K562 (cell line): ENCODE measurements at regions not wholly inside any gene's neighbourhood (a gene's known extent, or its start where the extent isn't known, plus 50 kb on each side); places are given as distances from the start of the nearest gene placed in this dataset.
"Not testable (repeated sequence)": the region's sequence is repeated elsewhere in the genome, so short reads cannot be mapped to it uniquely, and the experiment has no call there.

Experiments used
- ATAC-seq: fragments of 200-7000 bp; cut with Tn5 transposase; 3 replicates; pipeline ENCODE4 v1.9.1; 2020; ENCODE audit warnings: moderate library complexity
- BruUV-seq: library from RNA; stranded (reverse); fragments of 400-500 nt; replicated peaks from 2 replicates; lab custom pipeline; 2021; lab: Mats Ljungman, UMichigan
- CTCF ChIA-PET: fragments of 300-600 bp; formaldehyde crosslinking; extraction: SDS; loops from one replicate; lab custom pipeline; 2021; ENCODE audit warnings: low intra/inter-chr PET ratio; lab: Yijun Ruan, JAX
- POLR2A ChIA-PET: fragments of 300-600, 350-650 bp; sonication (Branson Sonifier 250); formaldehyde crosslinking; extraction: SDS; loops from one replicate; lab custom pipeline; 2021; ENCODE audit warnings: antibody characterized with exemption, inconsistent platforms; lab: Yijun Ruan, JAX
- DNase-seq, 4 experiments: peaks; one replicate each; pipeline versions ENCODE4 v3.0.0 to v3.0.0-alpha.2; 2011 to 2018; ENCODE audit warnings: low spot score in 3 of 4, mixed read lengths in 3 of 4; ENCODE audit errors: extremely low read depth in 1 of 4
- FAIRE-seq: peaks from 2 replicates; lab custom pipeline; 2011; peaks lifted over from hg19 to GRCh38; lab: Jason Lieb, UNC
- H2AFZ ChIP-seq: 2 replicates; pipeline ENCODE4 v1.6.0; 2011; ENCODE audit warnings: low read depth, low read length, control low read depth, inconsistent platforms
- H3K27ac ChIP-seq: fragments of 200-600 bp; 3 replicates; pipeline ENCODE4 v1.8.0; 2011; ENCODE audit warnings: low read depth, mild to moderate bottlenecking, control low read depth, inconsistent platforms, low read length, moderate library complexity, mixed read lengths; ENCODE audit errors: extremely low read depth
- H3K27me3 ChIP-seq, 2 experiments: fragments of 300-600 bp in 1 of 2; 2 replicates in 1 of 2; 3 replicates in 1 of 2; pipeline versions ENCODE4 v1.6.0 to v1.8.0; 2011; ENCODE audit warnings: inconsistent platforms in 2 of 2, low read length in 2 of 2, mild to moderate bottlenecking in 1 of 2, mixed read lengths in 1 of 2, moderate library complexity in 1 of 2; ENCODE audit not compliant: control insufficient read depth in 2 of 2, insufficient read depth in 2 of 2
- H3K36me3 ChIP-seq: fragments of 300-600 bp; 3 replicates; pipeline ENCODE4 v1.8.0; 2011; ENCODE audit warnings: mild to moderate bottlenecking, low read length, inconsistent platforms; ENCODE audit not compliant: control insufficient read depth, insufficient read depth
- H3K4me1 ChIP-seq, 2 experiments: fragments of 200-600 bp in 1 of 2; replicated peaks in 1 of 2; 2 replicates in 1 of 2; 3 replicates in 1 of 2; pipeline versions ENCODE4 v1.5.1 to v1.8.0; 2011; ENCODE audit warnings: inconsistent platforms in 2 of 2, low read length in 2 of 2, mild to moderate bottlenecking in 1 of 2, mixed read lengths in 1 of 2, moderate library complexity in 1 of 2; ENCODE audit not compliant: control insufficient read depth in 2 of 2, insufficient read depth in 2 of 2
- H3K4me2 ChIP-seq: 2 replicates; pipeline ENCODE4 v1.6.1; 2011; ENCODE audit warnings: low read length, control low read depth, inconsistent platforms, mixed read lengths; ENCODE audit not compliant: insufficient read depth
- H3K4me3 ChIP-seq: fragments of 200-600 bp; sonication (generic), shearing (Covaris generic); 2 replicates; pipeline ENCODE4 v1.5.1; 2016; ENCODE audit warnings: control low read depth, inconsistent platforms
- H3K79me2 ChIP-seq: fragments of 200-600 bp; 3 replicates; pipeline ENCODE4 v1.8.0; 2011; ENCODE audit warnings: low read length, inconsistent platforms; ENCODE audit not compliant: control insufficient read depth, insufficient read depth
- H3K9ac ChIP-seq, 2 experiments: 2 replicates each; pipeline versions ENCODE4 v1.6.0 to v1.6.1; 2011; ENCODE audit warnings: low read depth in 2 of 2, low read length in 2 of 2, control low read depth in 1 of 2, inconsistent platforms in 1 of 2, mild to moderate bottlenecking in 1 of 2, mixed read lengths in 1 of 2; ENCODE audit not compliant: insufficient read depth in 1 of 2
- H3K9me1 ChIP-seq: one replicate; pipeline ENCODE4 v1.6.0; 2011; ENCODE audit warnings: inconsistent platforms, mild to moderate bottlenecking, low read length, moderate library complexity; ENCODE audit not compliant: control insufficient read depth, insufficient read depth
- H3K9me3 ChIP-seq: replicated peaks from 2 replicates; pipeline ENCODE4 v1.5.1; 2011; ENCODE audit warnings: low read depth, low read length, inconsistent platforms; ENCODE audit not compliant: control insufficient read depth, insufficient read depth
- H4K20me1 ChIP-seq: replicated peaks from 2 replicates; pipeline ENCODE4 v1.6.1; 2011; ENCODE audit warnings: low read length, inconsistent platforms, mixed read lengths; ENCODE audit not compliant: control insufficient read depth, insufficient read depth
- ATF7 ChIP-seq: fragments of 450-650 bp; IDR thresholded peaks from 2 replicates; pipeline ENCODE4 v1.7.1; 2014; ENCODE audit warnings: mild to moderate bottlenecking, moderate library complexity
- CC2D1A ChIP-seq: fragments of 450-650 bp; IDR thresholded peaks from 2 replicates; pipeline ENCODE4 v1.6.1; 2017; ENCODE audit warnings: mild to moderate bottlenecking
- CSDE1 ChIP-seq, 2 experiments: fragments of 450-650 bp; IDR thresholded peaks; 2 replicates each; pipeline ENCODE4 v1.6.1; 2016; ENCODE audit warnings: mild to moderate bottlenecking in 1 of 2
- HDAC1 ChIP-seq, 2 experiments: fragments of 450-650 bp; IDR thresholded peaks; 2 replicates each; pipeline ENCODE4 v1.6.1; 2016 to 2017; ENCODE audit warnings: inconsistent platforms in 1 of 2, mild to moderate bottlenecking in 1 of 2, moderate library complexity in 1 of 2
- KDM5B ChIP-seq: fragments of 200-600 bp; sonication (generic); IDR thresholded peaks from 2 replicates; pipeline ENCODE4 v1.6.1; 2012; ENCODE audit warnings: low read depth, mild to moderate bottlenecking, moderate library complexity, low read length, control low read depth, inconsistent platforms; ENCODE audit not compliant: insufficient replicate concordance
- MAFG ChIP-seq: fragments of 450-650 bp; conservative IDR thresholded peaks from 2 replicates; pipeline ENCODE4 v1.6.1; 2016; ENCODE audit warnings: missing genetic modification characterization, missing compliant biosample characterization
- MEIS2 ChIP-seq: fragments of 450-650 bp; IDR thresholded peaks from 2 replicates; pipeline ENCODE4 v1.6.1; 2014; ENCODE audit warnings: mild to moderate bottlenecking; ENCODE audit not compliant: partially characterized antibody
- NFYB ChIP-seq: IDR thresholded peaks from 2 replicates; pipeline ENCODE4 v1.6.1; 2011; ENCODE audit warnings: mild to moderate bottlenecking, moderate library complexity; ENCODE audit not compliant: insufficient read length; ENCODE audit errors: extremely low read depth
- NONO ChIP-seq, 2 experiments: fragments of 200-400 bp in 1 of 2; fragments of 450-650 bp in 1 of 2; formaldehyde crosslinking in 1 of 2; IDR thresholded peaks; 2 replicates each; pipeline ENCODE4 v1.6.1; 2017; ENCODE audit warnings: low read depth in 2 of 2, mild to moderate bottlenecking in 2 of 2, moderate library complexity in 2 of 2, low read length in 1 of 2
- PHF8 ChIP-seq: fragments of 200-600 bp; sonication (generic); IDR thresholded peaks from 2 replicates; pipeline ENCODE4 v1.6.1; 2012; ENCODE audit warnings: mixed run types, mild to moderate bottlenecking, inconsistent platforms, low read length, moderate library complexity, borderline replicate concordance
- PML ChIP-seq: IDR thresholded peaks from 2 replicates; pipeline ENCODE4 v1.6.1; 2012; ENCODE audit warnings: low read length, inconsistent platforms
- POLR2A ChIP-seq: fragments of 450-650 bp; conservative IDR thresholded peaks from 2 replicates; pipeline ENCODE4 v1.6.1; 2016
- POLR2AphosphoS5 ChIP-seq: IDR thresholded peaks from 2 replicates; pipeline ENCODE4 v1.6.1; 2011; ENCODE audit warnings: mild to moderate bottlenecking, low read depth, low read length, moderate library complexity; ENCODE audit not compliant: control insufficient read depth, insufficient read depth
- POLR2G ChIP-seq: fragments of 200-400 bp; formaldehyde crosslinking; IDR thresholded peaks from 2 replicates; pipeline ENCODE4 v1.6.1; 2017; ENCODE audit warnings: low read depth, mild to moderate bottlenecking, antibody characterized with exemption, low read length, moderate library complexity
- RBFOX2 ChIP-seq: fragments of 200-400 bp; formaldehyde crosslinking; IDR thresholded peaks from 2 replicates; pipeline ENCODE4 v1.6.1; 2017; ENCODE audit warnings: low read depth, mild to moderate bottlenecking, low read length, moderate library complexity
- SUPT5H ChIP-seq: fragments of 450-650 bp; IDR thresholded peaks from 2 replicates; pipeline ENCODE4 v1.6.1; 2016
- WGBS: fragments of 100-300 bp; shearing (Covaris generic); methylation state at CpG from one replicate; pipeline ENCODE4 v1.1.6; 2016; ENCODE audit warnings: low coverage, mixed read lengths; ENCODE audit not compliant: insufficient coverage; ENCODE audit errors: missing lambda C conversion rate; 5-methylcytosine and 5-hydroxymethylcytosine counted together
- in situ Hi-C: fragments of 300-500 bp; cut with MboI; formaldehyde crosslinking; loops from 4 replicates; pipeline ENCODE4 v1.15.0; 2018; ENCODE audit warnings: inconsistent platforms, mixed read lengths
- intact Hi-C: fragments of 100-400 bp; cut with micrococcal nuclease; formaldehyde crosslinking; loops from 2 replicates; pipeline ENCODE4 v1.14.2; 2022
- TF ChIP-seq, protein P1 (sequence below), 2 experiments: IDR thresholded peaks in 1 of 2; conservative IDR thresholded peaks in 1 of 2; 2 replicates each; pipeline ENCODE4 v1.6.1; 2016; ENCODE audit warnings: low read depth in 2 of 2, mild to moderate bottlenecking in 1 of 2, missing compliant biosample characterization in 1 of 2, missing genetic modification characterization in 1 of 2, moderate library complexity in 1 of 2
- TF ChIP-seq, protein P2 (sequence below): IDR thresholded peaks from 2 replicates; pipeline ENCODE4 v1.6.1; 2011; ENCODE audit not compliant: insufficient read length; ENCODE audit errors: extremely low read depth

GRCh38 chrX:125154288-125155257 lies 165.1 kb upstream of the TEX13C start:
- H3K27me3 ChIP-seq, CTCF ChIA-PET, H3K4me1 ChIP-seq, H3K36me3 ChIP-seq, H3K9me3 ChIP-seq, H4K20me1 ChIP-seq, H3K9me1 ChIP-seq, in situ Hi-C loops: not testable (repeated sequence)
- WGBS = 16% methylated on average over 19 of the region's 32 CpGs
- peak; percentile 65 for FAIRE-seq
- POLR2A ChIA-PET = interaction anchor here (0.6 to 1.6 kb wide), 8 partner anchors 8 to 271 kb away, joined by 3 to 4 read pairs (median 3); no protein-coding TSS in a partner anchor
- Histone ChIP-seq H3K79me2 (peaks cover 47% of the 10 kb centered on the region), H3K4me2 (peak overlapping the region; percentile 74), H3K4me3 (peak overlapping the region; percentile 43), H3K27ac (peak overlapping the region; percentile 59), H2AFZ (peak overlapping the region; percentile 77), H3K9ac (peak overlapping the region; percentile 74 to 75)
- DNase-seq = peak in 1 of 4 experiments; percentile 18
- intact Hi-C loops = loop anchor here (5.0 kb wide), 1 partner anchor 43 kb away; no protein-coding TSS in a partner anchor
- TSS peak; percentile 62 for BruUV-seq
- peak; percentile 60 for ATAC-seq
- TF ChIP-seq SUPT5H (peak; percentile 89), ATF7 (peak; percentile 20; the same call in 1 of the 2 replicates), POLR2A (peak; percentile 98), MAFG (0 out of 2 replicates have a peak, but pooled peaks have one; percentile 6), PHF8 (peak; percentile 29; the same call in 1 of the 2 replicates), CC2D1A (peak; percentile 87), CSDE1 (IDR thresholded peaks at IDR 0.05) (peak in 1 of 2 experiments; percentile 30; a peak in 1 of 4 replicates), POLR2G (peak; percentile 64), POLR2AphosphoS5 (peak; percentile 28; the same call in 1 of the 2 replicates), HDAC1 (IDR thresholded peaks at IDR 0.05) (0 out of 4 replicates have a peak, but pooled peaks of 1 of the 2 experiments have one; percentile 28), KDM5B (peak; percentile 72), PML (peak; percentile 34; the same call in 1 of the 2 replicates), RBFOX2 (peak; percentile 71), NONO (IDR thresholded peaks at IDR 0.05; ENCODE audit: low read depth in 2 of 2, low read length in 1 of 2) (0 out of 4 replicates have a peak, but pooled peaks of 1 of the 2 experiments have one; percentile 16), MEIS2 (peak; percentile 55), NFYB (peak; percentile 76)
- TF ChIP-seq, protein P1, sequence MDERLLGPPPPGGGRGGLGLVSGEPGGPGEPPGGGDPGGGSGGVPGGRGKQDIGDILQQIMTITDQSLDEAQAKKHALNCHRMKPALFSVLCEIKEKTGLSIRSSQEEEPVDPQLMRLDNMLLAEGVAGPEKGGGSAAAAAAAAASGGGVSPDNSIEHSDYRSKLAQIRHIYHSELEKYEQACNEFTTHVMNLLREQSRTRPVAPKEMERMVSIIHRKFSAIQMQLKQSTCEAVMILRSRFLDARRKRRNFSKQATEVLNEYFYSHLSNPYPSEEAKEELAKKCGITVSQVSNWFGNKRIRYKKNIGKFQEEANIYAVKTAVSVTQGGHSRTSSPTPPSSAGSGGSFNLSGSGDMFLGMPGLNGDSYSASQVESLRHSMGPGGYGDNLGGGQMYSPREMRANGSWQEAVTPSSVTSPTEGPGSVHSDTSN (CRISPR knock-in tag; IDR thresholded peaks at IDR 0.05; ENCODE audit: low read depth) = not testable (repeated sequence)
- TF ChIP-seq, protein P1 (tag; conservative IDR thresholded peaks at IDR 0.05; ENCODE audit: low read depth) = peak; percentile 58; the same call in 1 of the 2 replicates
- TF ChIP-seq, protein P2, sequence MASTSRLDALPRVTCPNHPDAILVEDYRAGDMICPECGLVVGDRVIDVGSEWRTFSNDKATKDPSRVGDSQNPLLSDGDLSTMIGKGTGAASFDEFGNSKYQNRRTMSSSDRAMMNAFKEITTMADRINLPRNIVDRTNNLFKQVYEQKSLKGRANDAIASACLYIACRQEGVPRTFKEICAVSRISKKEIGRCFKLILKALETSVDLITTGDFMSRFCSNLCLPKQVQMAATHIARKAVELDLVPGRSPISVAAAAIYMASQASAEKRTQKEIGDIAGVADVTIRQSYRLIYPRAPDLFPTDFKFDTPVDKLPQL = peak; percentile 20
